ENCODE measurements at regions not wholly inside any gene's neighbourhood (a gene's known extent, or its start where the extent isn't known, plus 50 kb on each side); places are given as distances from the start of the nearest gene placed in this dataset.
"Not testable (repeated sequence)": the region's sequence is repeated elsewhere in the genome, so short reads cannot be mapped to it uniquely, and the experiment has no call there.

GRCh38 chr2:87452861-87453260 lies 295.0 kb upstream of the PLGLB2 start:
- not testable (repeated sequence) for DNase-seq (ENCODE audit: low read depth, low spot score)
- H3K4me1 ChIP-seq (ENCODE audit: control insufficient read depth, extremely low read depth, insufficient read depth, low read length) = peaks cover 15% of the 10 kb centered on the region
- peak overlapping the region; percentile 45 for H3K4me2 ChIP-seq (ENCODE audit: control insufficient read depth, extremely low read depth, insufficient read depth, low read depth, low read length)

DNA sequence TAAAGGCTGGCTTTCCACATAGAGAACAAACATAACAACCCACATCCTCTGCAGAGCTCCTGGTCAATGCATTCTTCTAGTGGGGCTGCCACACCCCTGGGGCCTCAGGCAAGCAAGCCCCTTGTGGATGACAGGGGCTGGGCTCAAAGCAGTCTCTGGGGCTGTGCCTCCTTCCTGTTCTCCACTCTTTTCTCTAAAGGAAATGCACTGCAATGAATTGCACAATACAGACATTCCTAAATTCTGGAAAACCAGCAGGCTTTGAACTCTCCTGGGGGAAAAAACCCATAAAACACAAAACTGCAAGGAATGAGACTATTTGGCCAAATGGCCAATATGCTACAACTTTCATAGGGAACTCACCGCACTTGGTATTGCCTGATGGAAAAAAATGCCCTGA lies 293.9 kb upstream of the PLGLB2 start:
- dilution Hi-C loops (cut with MboI; ENCODE audit: extremely low pct_ligation_motif_present, low sequenced_read_pairs); H3K4me3 ChIP-seq (ENCODE audit: control insufficient read depth in 2 of 3, extremely low read depth in 1 of 3, insufficient read depth in 2 of 3, low read depth in 1 of 3, low read length in 3 of 3); DNase-seq (ENCODE audit: low read depth, low spot score); H2AFZ ChIP-seq (ENCODE audit: control insufficient read depth, low read length); H3K9me3 ChIP-seq (ENCODE audit: control insufficient read depth, low read depth, low read length); H4K20me1 ChIP-seq (ENCODE audit: control insufficient read depth, extremely low read depth, insufficient read depth, low read length); H3K9me1 ChIP-seq (ENCODE audit: control insufficient read depth, extremely low read depth, insufficient read depth, low read length); H3K27me3 ChIP-seq (ENCODE audit: control insufficient read depth, extremely low read depth, insufficient read depth, low read length); H3K9ac ChIP-seq (ENCODE audit: control insufficient read depth, extremely low read depth, insufficient read depth, low read length); H3K36me3 ChIP-seq (ENCODE audit: control insufficient read depth in 2 of 2, extremely low read depth in 1 of 2, insufficient read depth in 2 of 2, low read length in 2 of 2): not testable (repeated sequence)
- FAIRE-seq = peak; percentile 56
- Histone ChIP-seq H3K4me1 (ENCODE audit: control insufficient read depth, extremely low read depth, insufficient read depth, low read length) (peaks cover 15% of the 10 kb centered on the region), H3K27ac (ENCODE audit: control insufficient read depth, insufficient read depth, low read length) (peak overlapping the region; percentile 31), H3K4me2 (ENCODE audit: control insufficient read depth, extremely low read depth, insufficient read depth, low read depth, low read length) (peak overlapping the region; percentile 16), H3K79me2 (ENCODE audit: control insufficient read depth, insufficient read depth, low read length) (peaks cover 22% of the 10 kb centered on the region)

More at GRCh38 chr2:87452861-87453260, 295.0 kb upstream of the PLGLB2 start:
- H3K9me1 ChIP-seq (ENCODE audit: control insufficient read depth, extremely low read depth, insufficient read depth, low read length); H3K9me3 ChIP-seq (ENCODE audit: control insufficient read depth, low read depth, low read length); H3K4me3 ChIP-seq (ENCODE audit: control insufficient read depth in 2 of 3, extremely low read depth in 1 of 3, insufficient read depth in 2 of 3, low read depth in 1 of 3, low read length in 3 of 3); H2AFZ ChIP-seq (ENCODE audit: control insufficient read depth, low read length); H3K36me3 ChIP-seq (ENCODE audit: control insufficient read depth in 2 of 2, extremely low read depth in 1 of 2, insufficient read depth in 2 of 2, low read length in 2 of 2); H3K27me3 ChIP-seq (ENCODE audit: control insufficient read depth, extremely low read depth, insufficient read depth, low read length); H3K27ac ChIP-seq (ENCODE audit: control insufficient read depth, insufficient read depth, low read length); H3K9ac ChIP-seq (ENCODE audit: control insufficient read depth, extremely low read depth, insufficient read depth, low read length); dilution Hi-C loops (cut with MboI; ENCODE audit: extremely low pct_ligation_motif_present, low sequenced_read_pairs); H4K20me1 ChIP-seq (ENCODE audit: control insufficient read depth, extremely low read depth, insufficient read depth, low read length): not testable (repeated sequence)
- peak; percentile 83 for FAIRE-seq
- peaks cover 13% of the 10 kb centered on the region for H3K79me2 ChIP-seq (ENCODE audit: control insufficient read depth, insufficient read depth, low read length)

DNA sequence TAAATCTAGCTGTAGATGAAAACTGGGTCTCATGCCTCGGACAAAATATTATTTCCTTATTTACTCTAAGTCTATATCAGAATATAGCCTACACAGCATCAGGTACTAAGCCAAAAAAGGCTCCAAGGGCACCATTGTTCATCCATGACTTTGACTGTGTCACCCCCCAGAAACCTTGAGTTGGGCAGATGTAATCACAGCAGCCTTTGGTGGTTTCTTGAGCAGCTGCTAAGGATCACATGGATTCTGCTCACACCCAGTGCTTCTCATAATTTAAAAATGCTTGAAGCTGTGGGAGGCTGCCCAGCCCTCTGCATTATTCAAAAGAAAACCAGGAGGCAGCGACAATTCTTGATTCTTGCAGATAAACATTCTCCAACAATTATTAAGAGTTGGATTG lies 293.5 kb upstream of the PLGLB2 start:
- H3K27ac ChIP-seq (ENCODE audit: control insufficient read depth, insufficient read depth, low read length) = peak overlapping the region; percentile 31
- H3K36me3 ChIP-seq (ENCODE audit: control insufficient read depth in 2 of 2, extremely low read depth in 1 of 2, insufficient read depth in 2 of 2, low read length in 2 of 2); H3K9ac ChIP-seq (ENCODE audit: control insufficient read depth, extremely low read depth, insufficient read depth, low read length); DNase-seq (ENCODE audit: low read depth, low spot score); H4K20me1 ChIP-seq (ENCODE audit: control insufficient read depth, extremely low read depth, insufficient read depth, low read length); FAIRE-seq; H3K4me3 ChIP-seq (ENCODE audit: control insufficient read depth in 2 of 3, extremely low read depth in 1 of 3, insufficient read depth in 2 of 3, low read depth in 1 of 3, low read length in 3 of 3); H3K9me3 ChIP-seq (ENCODE audit: control insufficient read depth, low read depth, low read length); H3K27me3 ChIP-seq (ENCODE audit: control insufficient read depth, extremely low read depth, insufficient read depth, low read length); dilution Hi-C loops (cut with MboI; ENCODE audit: extremely low pct_ligation_motif_present, low sequenced_read_pairs); H3K9me1 ChIP-seq (ENCODE audit: control insufficient read depth, extremely low read depth, insufficient read depth, low read length); H2AFZ ChIP-seq (ENCODE audit: control insufficient read depth, low read length): not testable (repeated sequence)
- H3K4me1 ChIP-seq (ENCODE audit: control insufficient read depth, extremely low read depth, insufficient read depth, low read length) = peaks cover 15% of the 10 kb centered on the region
- H3K79me2 ChIP-seq (ENCODE audit: control insufficient read depth, insufficient read depth, low read length) = peaks cover 25% of the 10 kb centered on the region
- peak overlapping the region; percentile 16 for H3K4me2 ChIP-seq (ENCODE audit: control insufficient read depth, extremely low read depth, insufficient read depth, low read depth, low read length)

- H3K9me3 ChIP-seq (ENCODE audit: control insufficient read depth, low read depth, low read length); H3K9me1 ChIP-seq (ENCODE audit: control insufficient read depth, extremely low read depth, insufficient read depth, low read length); dilution Hi-C loops (cut with MboI; ENCODE audit: extremely low pct_ligation_motif_present, low sequenced_read_pairs); H2AFZ ChIP-seq (ENCODE audit: control insufficient read depth, low read length); H3K27me3 ChIP-seq (ENCODE audit: control insufficient read depth, extremely low read depth, insufficient read depth, low read length); H3K4me2 ChIP-seq (ENCODE audit: control insufficient read depth, extremely low read depth, insufficient read depth, low read depth, low read length); H4K20me1 ChIP-seq (ENCODE audit: control insufficient read depth, extremely low read depth, insufficient read depth, low read length); H3K36me3 ChIP-seq (ENCODE audit: control insufficient read depth in 2 of 2, extremely low read depth in 1 of 2, insufficient read depth in 2 of 2, low read length in 2 of 2); DNase-seq (ENCODE audit: low read depth, low spot score): not testable (repeated sequence)
- peak; percentile 74 for FAIRE-seq
- peak overlapping the region; percentile 43 for H3K27ac ChIP-seq (ENCODE audit: control insufficient read depth, insufficient read depth, low read length)
- peak overlapping the region; percentile 60 for H3K9ac ChIP-seq (ENCODE audit: control insufficient read depth, extremely low read depth, insufficient read depth, low read length)
- peaks cover 15% of the 10 kb centered on the region for H3K4me1 ChIP-seq (ENCODE audit: control insufficient read depth, extremely low read depth, insufficient read depth, low read length)
- peak overlapping the region; percentile 47 to 62 (median 52) for H3K4me3 ChIP-seq (ENCODE audit: control insufficient read depth in 2 of 3, extremely low read depth in 1 of 3, insufficient read depth in 2 of 3, low read depth in 1 of 3, low read length in 3 of 3)
- peaks cover 32% of the 10 kb centered on the region for H3K79me2 ChIP-seq (ENCODE audit: control insufficient read depth, insufficient read depth, low read length)
These were observed 292.6 kb upstream of the PLGLB2 start for GRCh38 chr2:87455209-87455853.

- FAIRE-seq; H3K9me3 ChIP-seq (ENCODE audit: control insufficient read depth, low read depth, low read length); H3K36me3 ChIP-seq (ENCODE audit: control insufficient read depth in 2 of 2, extremely low read depth in 1 of 2, insufficient read depth in 2 of 2, low read length in 2 of 2); H2AFZ ChIP-seq (ENCODE audit: control insufficient read depth, low read length); DNase-seq (ENCODE audit: low read depth, low spot score); dilution Hi-C loops (cut with MboI; ENCODE audit: extremely low pct_ligation_motif_present, low sequenced_read_pairs); H3K9me1 ChIP-seq (ENCODE audit: control insufficient read depth, extremely low read depth, insufficient read depth, low read length); H3K27me3 ChIP-seq (ENCODE audit: control insufficient read depth, extremely low read depth, insufficient read depth, low read length); H3K4me2 ChIP-seq (ENCODE audit: control insufficient read depth, extremely low read depth, insufficient read depth, low read depth, low read length); H4K20me1 ChIP-seq (ENCODE audit: control insufficient read depth, extremely low read depth, insufficient read depth, low read length): not testable (repeated sequence)
- Histone ChIP-seq H3K4me1 (ENCODE audit: control insufficient read depth, extremely low read depth, insufficient read depth, low read length) (peaks cover 15% of the 10 kb centered on the region), H3K4me3 (ENCODE audit: control insufficient read depth in 2 of 3, extremely low read depth in 1 of 3, insufficient read depth in 2 of 3, low read depth in 1 of 3, low read length in 3 of 3) (peak overlapping the region; percentile 47 to 62 (median 52)), H3K79me2 (ENCODE audit: control insufficient read depth, insufficient read depth, low read length) (peaks cover 36% of the 10 kb centered on the region), H3K27ac (ENCODE audit: control insufficient read depth, insufficient read depth, low read length) (peak overlapping the region; percentile 43), H3K9ac (ENCODE audit: control insufficient read depth, extremely low read depth, insufficient read depth, low read length) (peak overlapping the region; percentile 60)
These were observed 292.0 kb upstream of the PLGLB2 start for GRCh38 chr2:87455854-87456249.
